GM23338 (cell line): ENCODE measurements at regions not wholly inside any gene's neighbourhood (a gene's known extent, or its start where the extent isn't known, plus 50 kb on each side); places are given as distances from the start of the nearest gene placed in this dataset.
A peak's percentile ranks its signal among the peaks of the same experiment; 100 is the strongest.

Experiments used
- ATAC-seq: fragments of 200-7000 bp; cut with Tn5 transposase; 3 replicates; pipeline ENCODE4 v1.9.1; 2020
- DNase-seq: peaks from one replicate; pipeline ENCODE4 v3.0.0-alpha.2; 2015; ENCODE audit warnings: low spot score
- H2AFZ ChIP-seq: fragments of 200-600 bp; sonication (generic); 2 replicates; pipeline ENCODE4 v1.8.0; 2016; ENCODE audit warnings: antibody characterized with exemption, mild to moderate bottlenecking, moderate library complexity
- H3F3A ChIP-seq: fragments of 200-600 bp; sonication (generic); replicated peaks from 2 replicates; pipeline ENCODE4 v1.8.0; 2017; ENCODE audit warnings: antibody characterized with exemption, mixed run types, low read depth
- H3K27ac ChIP-seq: fragments of 200-600 bp; sonication (generic); 2 replicates; pipeline ENCODE4 v1.6.1; 2016; ENCODE audit warnings: low read depth
- H3K27me3 ChIP-seq: fragments of 200-600 bp; sonication (generic); 2 replicates; pipeline ENCODE4 v1.8.0; 2016; ENCODE audit warnings: mild to moderate bottlenecking, mixed run types, moderate library complexity; ENCODE audit not compliant: insufficient read depth
- H3K36me3 ChIP-seq: fragments of 200-600 bp; sonication (generic); 2 replicates; pipeline ENCODE4 v1.8.0; 2016; ENCODE audit warnings: mild to moderate bottlenecking; ENCODE audit not compliant: insufficient read depth
- H3K4me1 ChIP-seq: fragments of 200-600 bp; sonication (generic); 2 replicates; pipeline ENCODE4 v1.8.0; 2016; ENCODE audit warnings: mild to moderate bottlenecking, moderate library complexity; ENCODE audit not compliant: insufficient read depth
- H3K4me2 ChIP-seq: fragments of 200-600 bp; sonication (generic); 2 replicates; pipeline ENCODE4 v1.7.1; 2017; ENCODE audit warnings: mixed run types
- H3K4me3 ChIP-seq: fragments of 200-600 bp; sonication (generic); 2 replicates; pipeline ENCODE4 v1.6.1; 2016; ENCODE audit warnings: mixed run types
- H3K79me2 ChIP-seq: fragments of 200-600 bp; sonication (generic); replicated peaks from 2 replicates; pipeline ENCODE4 v1.8.0; 2017; ENCODE audit warnings: mild to moderate bottlenecking; ENCODE audit not compliant: insufficient read depth
- H3K9me2 ChIP-seq: fragments of 200-600 bp; sonication (generic); 2 replicates; pipeline ENCODE4 v1.8.0; 2017; ENCODE audit not compliant: insufficient read depth
- H4K20me1 ChIP-seq: fragments of 200-600 bp; sonication (generic); replicated peaks from 2 replicates; pipeline ENCODE4 v1.8.0; 2017; ENCODE audit warnings: mild to moderate bottlenecking; ENCODE audit not compliant: insufficient read depth
- H3K27ac Mint-ChIP-seq: 2 replicates; pipeline ENCODE4 v1.8.0; 2020; ENCODE audit warnings: inconsistent platforms, mild to moderate bottlenecking, moderate library complexity, mixed read lengths
- H3K27me3 Mint-ChIP-seq: 3 replicates; pipeline ENCODE4 v1.8.0; 2022; ENCODE audit warnings: low read depth, mild to moderate bottlenecking, moderate library complexity, mixed read lengths, inconsistent platforms; ENCODE audit not compliant: insufficient read depth, poor library complexity
- H3K36me3 Mint-ChIP-seq: 3 replicates; pipeline ENCODE4 v1.8.0; 2021; ENCODE audit warnings: low read depth, mild to moderate bottlenecking, inconsistent platforms, moderate library complexity, mixed read lengths
- H3K4me1 Mint-ChIP-seq: 3 replicates; pipeline ENCODE4 v1.8.0; 2020; ENCODE audit warnings: mild to moderate bottlenecking, inconsistent platforms, mixed read lengths
- H3K4me3 Mint-ChIP-seq: 3 replicates; pipeline ENCODE4 v1.8.0; 2021; ENCODE audit warnings: moderate library complexity, mild to moderate bottlenecking, inconsistent platforms, mixed read lengths
- H3K9me3 Mint-ChIP-seq: 3 replicates; pipeline ENCODE4 v1.8.0; 2020; ENCODE audit warnings: moderate library complexity, mild to moderate bottlenecking, inconsistent platforms, mixed read lengths
- CREB1 ChIP-seq: fragments of 250-450 bp; sonication (Bioruptor Pico); IDR thresholded peaks from 2 replicates; pipeline ENCODE4 v1.5.0; 2020; ENCODE audit warnings: low read depth, mild to moderate bottlenecking, moderate library complexity
- EZH2phosphoT487 ChIP-seq: fragments of 200-600 bp; sonication (generic); IDR thresholded peaks from one replicate; pipeline ENCODE4 v1.8.1; 2018; ENCODE audit warnings: antibody characterized with exemption; ENCODE audit not compliant: unreplicated experiment
- ZNF114 ChIP-seq: fragments of 250-450 bp; sonication (Bioruptor Pico); IDR thresholded peaks from 2 replicates; pipeline ENCODE4 v1.5.0; 2020; ENCODE audit warnings: mild to moderate bottlenecking, moderate library complexity
- TF ChIP-seq, protein P1 (sequence below): fragments of 250-450 bp; sonication (Bioruptor Pico); IDR thresholded peaks from 2 replicates; pipeline ENCODE4 v1.5.0; 2020; ENCODE audit warnings: mild to moderate bottlenecking, moderate library complexity
- TF ChIP-seq, protein P2 (sequence below): IDR thresholded peaks from one replicate; pipeline ENCODE4 v1.6.1; 2018; ENCODE audit warnings: antibody characterized with exemption; ENCODE audit not compliant: unreplicated experiment

DNA sequence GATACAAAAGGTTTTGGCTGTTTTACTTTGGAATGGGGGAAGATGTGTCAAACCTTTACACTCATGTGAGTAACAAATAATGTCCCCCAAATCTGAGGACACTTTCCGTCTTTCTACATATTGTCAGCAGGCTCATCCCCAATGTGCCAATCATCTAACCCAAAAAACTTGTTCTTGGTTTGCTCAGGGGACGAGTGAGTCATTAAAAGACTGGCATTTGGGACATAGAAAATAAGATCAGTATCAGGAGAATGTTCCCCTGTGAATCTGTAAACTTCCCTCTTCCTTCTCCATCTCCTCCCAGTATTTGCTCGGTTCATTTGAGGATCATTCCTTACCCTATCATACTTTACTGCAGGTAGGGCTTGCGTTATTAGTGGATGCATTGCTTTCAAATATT lies 194.1 kb upstream of the RUNX1 start (continued):
- TF ChIP-seq, protein P1, sequence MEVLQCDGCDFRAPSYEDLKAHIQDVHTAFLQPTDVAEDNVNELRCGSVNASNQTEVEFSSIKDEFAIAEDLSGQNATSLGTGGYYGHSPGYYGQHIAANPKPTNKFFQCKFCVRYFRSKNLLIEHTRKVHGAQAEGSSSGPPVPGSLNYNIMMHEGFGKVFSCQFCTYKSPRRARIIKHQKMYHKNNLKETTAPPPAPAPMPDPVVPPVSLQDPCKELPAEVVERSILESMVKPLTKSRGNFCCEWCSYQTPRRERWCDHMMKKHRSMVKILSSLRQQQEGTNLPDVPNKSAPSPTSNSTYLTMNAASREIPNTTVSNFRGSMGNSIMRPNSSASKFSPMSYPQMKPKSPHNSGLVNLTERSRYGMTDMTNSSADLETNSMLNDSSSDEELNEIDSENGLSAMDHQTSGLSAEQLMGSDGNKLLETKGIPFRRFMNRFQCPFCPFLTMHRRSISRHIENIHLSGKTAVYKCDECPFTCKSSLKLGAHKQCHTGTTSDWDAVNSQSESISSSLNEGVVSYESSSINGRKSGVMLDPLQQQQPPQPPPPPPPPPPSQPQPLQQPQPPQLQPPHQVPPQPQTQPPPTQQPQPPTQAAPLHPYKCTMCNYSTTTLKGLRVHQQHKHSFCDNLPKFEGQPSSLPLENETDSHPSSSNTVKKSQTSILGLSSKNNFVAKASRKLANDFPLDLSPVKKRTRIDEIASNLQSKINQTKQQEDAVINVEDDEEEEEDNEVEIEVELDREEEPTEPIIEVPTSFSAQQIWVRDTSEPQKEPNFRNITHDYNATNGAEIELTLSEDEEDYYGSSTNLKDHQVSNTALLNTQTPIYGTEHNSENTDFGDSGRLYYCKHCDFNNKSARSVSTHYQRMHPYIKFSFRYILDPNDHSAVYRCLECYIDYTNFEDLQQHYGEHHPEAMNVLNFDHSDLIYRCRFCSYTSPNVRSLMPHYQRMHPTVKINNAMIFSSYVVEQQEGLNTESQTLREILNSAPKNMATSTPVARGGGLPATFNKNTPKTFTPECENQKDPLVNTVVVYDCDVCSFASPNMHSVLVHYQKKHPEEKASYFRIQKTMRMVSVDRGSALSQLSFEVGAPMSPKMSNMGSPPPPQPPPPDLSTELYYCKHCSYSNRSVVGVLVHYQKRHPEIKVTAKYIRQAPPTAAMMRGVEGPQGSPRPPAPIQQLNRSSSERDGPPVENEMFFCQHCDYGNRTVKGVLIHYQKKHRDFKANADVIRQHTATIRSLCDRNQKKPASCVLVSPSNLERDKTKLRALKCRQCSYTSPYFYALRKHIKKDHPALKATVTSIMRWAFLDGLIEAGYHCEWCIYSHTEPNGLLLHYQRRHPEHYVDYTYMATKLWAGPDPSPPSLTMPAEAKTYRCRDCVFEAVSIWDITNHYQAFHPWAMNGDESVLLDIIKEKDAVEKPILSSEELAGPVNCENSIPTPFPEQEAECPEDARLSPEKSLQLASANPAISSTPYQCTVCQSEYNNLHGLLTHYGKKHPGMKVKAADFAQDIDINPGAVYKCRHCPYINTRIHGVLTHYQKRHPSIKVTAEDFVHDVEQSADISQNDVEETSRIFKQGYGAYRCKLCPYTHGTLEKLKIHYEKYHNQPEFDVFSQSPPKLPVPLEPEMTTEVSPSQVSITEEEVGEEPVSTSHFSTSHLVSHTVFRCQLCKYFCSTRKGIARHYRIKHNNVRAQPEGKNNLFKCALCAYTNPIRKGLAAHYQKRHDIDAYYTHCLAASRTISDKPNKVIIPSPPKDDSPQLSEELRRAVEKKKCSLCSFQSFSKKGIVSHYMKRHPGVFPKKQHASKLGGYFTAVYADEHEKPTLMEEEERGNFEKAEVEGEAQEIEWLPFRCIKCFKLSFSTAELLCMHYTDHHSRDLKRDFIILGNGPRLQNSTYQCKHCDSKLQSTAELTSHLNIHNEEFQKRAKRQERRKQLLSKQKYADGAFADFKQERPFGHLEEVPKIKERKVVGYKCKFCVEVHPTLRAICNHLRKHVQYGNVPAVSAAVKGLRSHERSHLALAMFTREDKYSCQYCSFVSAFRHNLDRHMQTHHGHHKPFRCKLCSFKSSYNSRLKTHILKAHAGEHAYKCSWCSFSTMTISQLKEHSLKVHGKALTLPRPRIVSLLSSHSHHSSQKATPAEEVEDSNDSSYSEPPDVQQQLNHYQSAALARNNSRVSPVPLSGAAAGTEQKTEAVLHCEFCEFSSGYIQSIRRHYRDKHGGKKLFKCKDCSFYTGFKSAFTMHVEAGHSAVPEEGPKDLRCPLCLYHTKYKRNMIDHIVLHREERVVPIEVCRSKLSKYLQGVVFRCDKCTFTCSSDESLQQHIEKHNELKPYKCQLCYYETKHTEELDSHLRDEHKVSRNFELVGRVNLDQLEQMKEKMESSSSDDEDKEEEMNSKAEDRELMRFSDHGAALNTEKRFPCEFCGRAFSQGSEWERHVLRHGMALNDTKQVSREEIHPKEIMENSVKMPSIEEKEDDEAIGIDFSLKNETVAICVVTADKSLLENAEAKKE (CRISPR knock-in tag) = no peak

DNA sequence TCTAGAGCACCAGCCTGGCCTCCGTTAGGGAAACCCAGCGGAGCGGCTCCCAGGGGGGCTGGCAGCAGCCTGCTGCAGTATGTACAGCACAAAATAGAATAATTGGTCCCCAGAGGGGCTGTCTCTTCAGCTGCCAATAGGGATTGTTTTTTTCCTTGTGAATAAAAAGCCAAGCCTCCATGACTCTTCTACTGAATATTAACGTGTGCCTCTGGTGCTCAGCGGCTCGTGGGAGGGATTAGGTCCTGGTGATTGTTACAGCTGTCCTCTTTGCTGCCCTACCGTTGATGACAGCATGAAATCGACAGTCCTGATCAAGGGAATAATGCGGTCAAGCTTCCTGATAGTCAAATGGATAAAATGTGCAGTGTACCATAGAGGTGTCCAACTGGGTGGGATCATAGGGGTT lies 190.7 kb upstream of the RUNX1 start:
- TF ChIP-seq ZNF114 = no peak
- no peak for TF ChIP-seq EZH2phosphoT487
- no peak for TF ChIP-seq CREB1 (CRISPR knock-in tag)
- TF ChIP-seq, protein P2, sequence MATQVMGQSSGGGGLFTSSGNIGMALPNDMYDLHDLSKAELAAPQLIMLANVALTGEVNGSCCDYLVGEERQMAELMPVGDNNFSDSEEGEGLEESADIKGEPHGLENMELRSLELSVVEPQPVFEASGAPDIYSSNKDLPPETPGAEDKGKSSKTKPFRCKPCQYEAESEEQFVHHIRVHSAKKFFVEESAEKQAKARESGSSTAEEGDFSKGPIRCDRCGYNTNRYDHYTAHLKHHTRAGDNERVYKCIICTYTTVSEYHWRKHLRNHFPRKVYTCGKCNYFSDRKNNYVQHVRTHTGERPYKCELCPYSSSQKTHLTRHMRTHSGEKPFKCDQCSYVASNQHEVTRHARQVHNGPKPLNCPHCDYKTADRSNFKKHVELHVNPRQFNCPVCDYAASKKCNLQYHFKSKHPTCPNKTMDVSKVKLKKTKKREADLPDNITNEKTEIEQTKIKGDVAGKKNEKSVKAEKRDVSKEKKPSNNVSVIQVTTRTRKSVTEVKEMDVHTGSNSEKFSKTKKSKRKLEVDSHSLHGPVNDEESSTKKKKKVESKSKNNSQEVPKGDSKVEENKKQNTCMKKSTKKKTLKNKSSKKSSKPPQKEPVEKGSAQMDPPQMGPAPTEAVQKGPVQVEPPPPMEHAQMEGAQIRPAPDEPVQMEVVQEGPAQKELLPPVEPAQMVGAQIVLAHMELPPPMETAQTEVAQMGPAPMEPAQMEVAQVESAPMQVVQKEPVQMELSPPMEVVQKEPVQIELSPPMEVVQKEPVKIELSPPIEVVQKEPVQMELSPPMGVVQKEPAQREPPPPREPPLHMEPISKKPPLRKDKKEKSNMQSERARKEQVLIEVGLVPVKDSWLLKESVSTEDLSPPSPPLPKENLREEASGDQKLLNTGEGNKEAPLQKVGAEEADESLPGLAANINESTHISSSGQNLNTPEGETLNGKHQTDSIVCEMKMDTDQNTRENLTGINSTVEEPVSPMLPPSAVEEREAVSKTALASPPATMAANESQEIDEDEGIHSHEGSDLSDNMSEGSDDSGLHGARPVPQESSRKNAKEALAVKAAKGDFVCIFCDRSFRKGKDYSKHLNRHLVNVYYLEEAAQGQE = no peak
- no peaks in the 10 kb centered on the region for H3K79me2 ChIP-seq
- no peaks in the 10 kb centered on the region for H3F3A ChIP-seq
- no peaks in the 10 kb centered on the region for H3K27me3 ChIP-seq
- Mint-ChIP-seq H3K36me3 (no peaks in the 10 kb centered on the region), H3K9me3 (peaks cover 3% of the 10 kb centered on the region; the same call in 1 of the 3 replicates), H3K27ac (no peak overlapping the region; the same call in 1 of the 2 replicates), H3K4me1 (peaks cover 4% of the 10 kb centered on the region; the same call in 2 of the 3 replicates), H3K27me3 (no peaks in the 10 kb centered on the region), H3K4me3 (no peak overlapping the region)
- no peak overlapping the region for H3K27ac ChIP-seq
- no peaks in the 10 kb centered on the region for H3K36me3 ChIP-seq
- 0 out of 2 replicates have a peak overlapping the region, but pooled peaks have one; percentile 38 for H2AFZ ChIP-seq
- no peak for ATAC-seq
- DNase-seq = no peak
- H3K4me3 ChIP-seq = no peak overlapping the region
- H3K4me2 ChIP-seq = no peak overlapping the region
- H3K9me2 ChIP-seq = peaks cover 24% of the 10 kb centered on the region
- no peaks in the 10 kb centered on the region for H3K4me1 ChIP-seq
- no peaks in the 10 kb centered on the region for H4K20me1 ChIP-seq
